Body of pancreas (tissue), 4 donors: ENCODE measurements at regions not wholly inside any gene's neighbourhood (a gene's known extent, or its start where the extent isn't known, plus 50 kb on each side); places are given as distances from the start of the nearest gene placed in this dataset.

Source experiments
- ATAC-seq: fragments of 150-250 bp; one replicate; pipeline ENCODE4 v1.9.1; 2016
- DNase-seq, 4 donors: peaks; one replicate each; pipeline ENCODE4 v3.0.0-alpha.2; 2019
- H3K27ac ChIP-seq, 4 donors: fragments of 200-600 bp; sonication (generic); 1 replicate in 3 of 4; 2 replicates in 1 of 4; pipeline versions ENCODE4 v1.5.1 to v1.6.1; 2016 to 2019; ENCODE audit warnings: mild to moderate bottlenecking in 1 of 4, mixed read lengths in 1 of 4, moderate library complexity in 1 of 4
- H3K27me3 ChIP-seq, 2 donors: fragments of 200-600 bp; sonication (generic); one replicate each; pipeline ENCODE4 v1.6.0; 2016; ENCODE audit warnings: mild to moderate bottlenecking in 1 of 2
- H3K36me3 ChIP-seq, 2 donors: fragments of 200-600 bp; sonication (generic); replicated peaks in 1 of 2; 2 replicates each; pipeline ENCODE4 v1.5.1; 2016; ENCODE audit warnings: low read depth in 2 of 2; ENCODE audit not compliant: insufficient read depth in 1 of 2
- H3K4me1 ChIP-seq: fragments of 200-600 bp; sonication (generic); one replicate; pipeline ENCODE4 v1.6.0; 2016
- H3K4me3 ChIP-seq, 2 donors: fragments of 200-600 bp; sonication (generic); 1 replicate in 1 of 2; 2 replicates in 1 of 2; pipeline ENCODE4 v1.5.1; 2016 to 2019
- H3K9me3 ChIP-seq, 3 donors: fragments of 200-600 bp; sonication (generic); 1 replicate in 2 of 3; 2 replicates in 1 of 3; pipeline ENCODE4 v1.5.1; 2016
- POLR2A ChIP-seq, 3 donors: fragments of 450-650 bp; IDR thresholded peaks; one replicate each; pipeline ENCODE4 v1.6.1; 2016; ENCODE audit warnings: antibody characterized with exemption in 3 of 3, mild to moderate bottlenecking in 2 of 3
- WGBS, 2 donors: methylation state at CpG; one replicate each; pipeline ENCODE4 v1.1.5; 2017; 5-methylcytosine and 5-hydroxymethylcytosine counted together
- intact Hi-C: fragments of 100-400 bp; cut with DNase I; formaldehyde crosslinking; loops from one replicate; pipeline ENCODE4 v1.15.1; 2023
- TF ChIP-seq, protein P1 (sequence below), 7 experiments: fragments of 450-650 bp in 4 of 7; fragments of 200-600 bp in 3 of 7; sonication (generic) in 3 of 7; IDR thresholded peaks; one replicate each; pipeline ENCODE4 v1.5.1; 2016 to 2019; ENCODE audit warnings: antibody characterized with exemption in 7 of 7

DNA sequence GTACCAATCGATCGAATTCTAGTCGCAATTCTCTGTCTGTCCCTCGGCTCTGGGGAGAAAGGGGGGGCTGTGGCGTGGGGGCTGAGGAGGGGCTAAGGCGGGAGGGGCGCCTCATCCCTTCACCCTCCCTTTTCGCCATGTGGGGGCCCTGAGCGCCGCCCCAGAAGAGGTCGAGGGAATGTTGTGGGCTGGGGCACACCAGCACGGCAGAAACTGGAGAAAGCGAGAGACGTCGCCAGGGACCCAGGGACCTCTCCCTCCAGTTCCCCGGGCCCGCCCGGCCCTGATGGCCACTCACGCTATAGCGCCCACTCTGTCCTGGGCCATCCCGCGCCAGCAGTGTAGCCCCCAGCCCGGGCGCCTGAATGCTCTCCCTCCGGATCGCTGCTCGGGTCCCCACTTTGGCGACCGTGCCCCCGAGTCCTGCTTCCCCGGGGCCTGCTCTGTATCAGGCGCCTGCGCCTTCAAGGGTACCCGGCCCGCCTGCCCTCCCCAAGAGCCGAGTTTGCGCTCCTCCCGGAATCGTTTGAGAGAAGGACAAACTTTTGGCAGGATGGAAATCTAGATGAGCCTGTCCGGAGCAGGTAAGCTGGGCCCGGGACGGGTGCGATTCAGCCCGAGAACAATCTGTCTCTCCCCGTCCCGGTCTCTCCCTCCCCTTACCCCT, 62.6 kb downstream of the SMUG1 start:
- Histone ChIP-seq H3K27ac (no peak overlapping the region), H3K36me3 (no peaks in the 10 kb centered on the region), H3K9me3 (no peaks in the 10 kb centered on the region), H3K27me3 (peaks cover 0 to 7% of the 10 kb centered on the region in 2 donors), H3K4me1 (peaks cover 15% of the 10 kb centered on the region), H3K4me3 (peak overlapping the region; percentile 4 to 45)
- intact Hi-C loops: no loop called here
- WGBS, 2 donors: 1 to 3% methylated on average over 6 to 44 of the region's 46 CpGs
- peak; percentile 25 to 39 (median 35) for DNase-seq
- ATAC-seq: peak; percentile 73
- TF ChIP-seq, protein P1, sequence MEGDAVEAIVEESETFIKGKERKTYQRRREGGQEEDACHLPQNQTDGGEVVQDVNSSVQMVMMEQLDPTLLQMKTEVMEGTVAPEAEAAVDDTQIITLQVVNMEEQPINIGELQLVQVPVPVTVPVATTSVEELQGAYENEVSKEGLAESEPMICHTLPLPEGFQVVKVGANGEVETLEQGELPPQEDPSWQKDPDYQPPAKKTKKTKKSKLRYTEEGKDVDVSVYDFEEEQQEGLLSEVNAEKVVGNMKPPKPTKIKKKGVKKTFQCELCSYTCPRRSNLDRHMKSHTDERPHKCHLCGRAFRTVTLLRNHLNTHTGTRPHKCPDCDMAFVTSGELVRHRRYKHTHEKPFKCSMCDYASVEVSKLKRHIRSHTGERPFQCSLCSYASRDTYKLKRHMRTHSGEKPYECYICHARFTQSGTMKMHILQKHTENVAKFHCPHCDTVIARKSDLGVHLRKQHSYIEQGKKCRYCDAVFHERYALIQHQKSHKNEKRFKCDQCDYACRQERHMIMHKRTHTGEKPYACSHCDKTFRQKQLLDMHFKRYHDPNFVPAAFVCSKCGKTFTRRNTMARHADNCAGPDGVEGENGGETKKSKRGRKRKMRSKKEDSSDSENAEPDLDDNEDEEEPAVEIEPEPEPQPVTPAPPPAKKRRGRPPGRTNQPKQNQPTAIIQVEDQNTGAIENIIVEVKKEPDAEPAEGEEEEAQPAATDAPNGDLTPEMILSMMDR (IDR thresholded peaks at IDR 0.05): no peak
- no peak for TF ChIP-seq POLR2A (IDR thresholded peaks at IDR 0.05)

DNA sequence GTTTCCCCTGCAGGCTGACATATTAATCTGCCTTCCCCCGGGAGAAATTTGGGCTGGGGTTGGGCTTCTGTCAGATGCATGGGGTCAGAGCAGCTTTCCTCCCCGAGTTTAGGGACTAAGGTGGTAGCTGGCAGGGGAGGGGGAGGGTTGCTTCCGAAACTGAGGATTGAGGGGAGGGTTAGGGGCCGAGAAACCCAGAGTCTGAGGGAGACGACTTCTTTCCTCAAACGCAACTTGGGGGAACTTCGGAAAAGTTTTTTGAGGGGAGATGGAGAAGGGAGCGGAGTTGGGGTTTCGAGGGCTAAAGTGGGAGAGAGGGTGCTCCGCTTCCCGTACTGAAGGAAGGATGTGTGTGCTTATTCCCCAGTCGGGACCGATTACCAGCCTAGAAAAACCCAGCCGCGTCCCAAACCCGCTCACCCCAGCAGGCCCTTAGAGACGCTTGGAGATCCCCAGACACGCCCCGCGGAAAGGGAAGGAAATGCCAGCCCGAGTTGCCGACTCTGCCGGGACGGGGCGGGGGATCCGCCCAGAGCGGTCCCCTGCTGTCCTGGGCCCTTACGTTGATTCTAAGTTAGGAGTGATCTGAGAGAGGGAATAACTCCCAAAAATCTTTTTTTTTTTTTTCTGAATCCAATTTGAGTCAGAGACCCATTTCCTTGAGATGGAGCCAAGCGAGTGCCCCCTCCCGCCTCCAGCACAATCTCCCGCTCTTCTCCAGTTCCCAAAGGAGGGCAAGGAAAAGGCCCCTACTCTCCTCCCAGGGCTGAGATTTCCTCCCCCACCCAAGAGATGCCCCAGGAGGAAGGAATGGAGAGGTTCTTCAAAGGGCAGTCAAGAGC, 61.9 kb downstream of the SMUG1 start:
- TF ChIP-seq, protein P1 (IDR thresholded peaks at IDR 0.05): no peak
- peak in 2 of 3 donors; percentile 16 to 24 for TF ChIP-seq POLR2A (IDR thresholded peaks at IDR 0.05)
- Histone ChIP-seq H3K4me1 (peaks cover 15% of the 10 kb centered on the region), H3K9me3 (no peaks in the 10 kb centered on the region), H3K36me3 (no peaks in the 10 kb centered on the region), H3K27ac (no peak overlapping the region), H3K27me3 (peaks cover 0 to 7% of the 10 kb centered on the region in 2 donors), H3K4me3 (peak overlapping the region in 1 of 2 donors; percentile 45)
- peak; percentile 67 for ATAC-seq
- intact Hi-C loops: no loop called here
- 9 to 20% methylated on average over 24 to 31 of the region's 31 CpGs for WGBS, 2 donors
- DNase-seq: peak; percentile 26 to 59 (median 42)

DNA sequence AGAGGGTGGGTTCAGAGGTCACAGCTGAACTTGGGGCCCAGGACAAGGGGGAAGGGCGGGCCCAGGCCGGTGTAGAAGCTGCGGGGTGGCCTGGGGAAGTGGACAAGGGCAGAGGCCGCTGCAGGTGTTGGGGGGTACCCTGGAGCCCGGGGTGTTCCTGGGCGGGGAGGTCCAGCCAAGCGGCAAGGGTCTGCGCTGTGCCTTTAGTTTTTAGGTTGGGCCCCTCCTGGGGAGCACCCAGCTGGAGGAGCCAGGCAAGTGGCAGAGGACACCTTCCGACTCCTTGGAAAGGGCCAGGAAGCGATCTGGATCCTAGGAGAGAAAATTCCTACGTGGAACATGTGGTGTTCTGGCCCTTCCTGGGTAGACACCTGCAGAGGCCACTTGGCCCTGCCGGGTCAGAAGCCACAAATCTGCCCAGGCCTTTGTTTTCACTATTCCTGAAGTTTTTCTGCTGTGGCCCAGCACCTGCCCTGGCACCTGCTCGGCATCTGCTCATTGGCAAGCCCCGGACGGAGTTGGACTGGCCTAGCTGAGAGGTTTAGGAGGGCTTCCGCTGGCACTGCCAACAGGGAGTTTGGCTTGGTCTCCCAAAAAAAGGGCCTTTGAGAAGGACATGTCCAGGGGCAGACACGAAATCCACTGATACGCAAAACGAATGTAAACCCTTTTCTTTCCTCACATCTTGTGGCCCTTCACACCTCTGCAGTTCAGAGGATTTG, 61.1 kb downstream of the SMUG1 start:
- Histone ChIP-seq H3K4me3 (no peak overlapping the region), H3K9me3 (no peaks in the 10 kb centered on the region), H3K27me3 (peaks cover 0 to 7% of the 10 kb centered on the region in 2 donors), H3K4me1 (peaks cover 15% of the 10 kb centered on the region), H3K36me3 (no peaks in the 10 kb centered on the region), H3K27ac (no peak overlapping the region)
- no peak for DNase-seq
- WGBS, 2 donors: 80 to 83% methylated on average over 15 to 19 of the region's 19 CpGs
- intact Hi-C loops: no loop called here
- no peak for ATAC-seq
- TF ChIP-seq POLR2A (IDR thresholded peaks at IDR 0.05): no peak
- TF ChIP-seq, protein P1 (IDR thresholded peaks at IDR 0.05): no peak

DNA sequence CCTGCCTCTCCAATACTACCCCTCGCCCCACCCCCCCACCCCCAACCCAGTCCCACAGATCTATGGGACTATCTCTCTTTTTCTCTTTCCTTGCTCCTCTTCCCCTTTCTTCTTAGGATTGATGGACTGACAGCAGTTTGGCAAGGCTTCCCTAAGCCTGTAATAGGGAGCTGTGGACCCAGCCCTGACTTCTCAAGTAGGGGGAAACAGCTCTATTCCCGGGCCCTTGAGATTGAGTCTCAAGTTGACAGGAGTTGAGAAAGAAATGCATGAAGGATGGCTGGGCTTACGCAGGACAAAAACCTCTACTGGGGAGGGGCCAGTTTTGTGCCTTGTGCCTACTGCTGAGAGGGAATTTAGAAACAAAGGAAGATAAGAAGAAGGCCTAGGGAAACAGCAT, 60.4 kb downstream of the SMUG1 start:
- no peak overlapping the region for H3K27ac ChIP-seq
- H3K27me3 ChIP-seq: peaks cover 0 to 7% of the 10 kb centered on the region in 2 donors
- no peak for DNase-seq
- 68 to 87% methylated on average over 3 of the region's 3 CpGs for WGBS, 2 donors
- H3K36me3 ChIP-seq: no peaks in the 10 kb centered on the region
- intact Hi-C loops: no loop called here
- ATAC-seq: no peak
- H3K4me1 ChIP-seq: peaks cover 15% of the 10 kb centered on the region
- no peak overlapping the region for H3K4me3 ChIP-seq
- H3K9me3 ChIP-seq: no peaks in the 10 kb centered on the region
- TF ChIP-seq POLR2A (IDR thresholded peaks at IDR 0.05): no peak
- TF ChIP-seq, protein P1 (IDR thresholded peaks at IDR 0.05): no peak
